Erythroblast (primary cell): ENCODE measurements at regions not wholly inside any gene's neighbourhood (a gene's known extent, or its start where the extent isn't known, plus 50 kb on each side); places are given as distances from the start of the nearest gene placed in this dataset.

Experiments
- GATA1 ChIP-seq: IDR thresholded peaks from 2 replicates; pipeline ENCODE4 v1.6.1; 2011; ENCODE audit warnings: low read depth, mild to moderate bottlenecking, control low read depth, low read length, moderate library complexity
- POLR2A ChIP-seq: IDR thresholded peaks from 2 replicates; pipeline ENCODE4 v1.6.1; 2011; ENCODE audit warnings: mild to moderate bottlenecking, low read length

DNA sequence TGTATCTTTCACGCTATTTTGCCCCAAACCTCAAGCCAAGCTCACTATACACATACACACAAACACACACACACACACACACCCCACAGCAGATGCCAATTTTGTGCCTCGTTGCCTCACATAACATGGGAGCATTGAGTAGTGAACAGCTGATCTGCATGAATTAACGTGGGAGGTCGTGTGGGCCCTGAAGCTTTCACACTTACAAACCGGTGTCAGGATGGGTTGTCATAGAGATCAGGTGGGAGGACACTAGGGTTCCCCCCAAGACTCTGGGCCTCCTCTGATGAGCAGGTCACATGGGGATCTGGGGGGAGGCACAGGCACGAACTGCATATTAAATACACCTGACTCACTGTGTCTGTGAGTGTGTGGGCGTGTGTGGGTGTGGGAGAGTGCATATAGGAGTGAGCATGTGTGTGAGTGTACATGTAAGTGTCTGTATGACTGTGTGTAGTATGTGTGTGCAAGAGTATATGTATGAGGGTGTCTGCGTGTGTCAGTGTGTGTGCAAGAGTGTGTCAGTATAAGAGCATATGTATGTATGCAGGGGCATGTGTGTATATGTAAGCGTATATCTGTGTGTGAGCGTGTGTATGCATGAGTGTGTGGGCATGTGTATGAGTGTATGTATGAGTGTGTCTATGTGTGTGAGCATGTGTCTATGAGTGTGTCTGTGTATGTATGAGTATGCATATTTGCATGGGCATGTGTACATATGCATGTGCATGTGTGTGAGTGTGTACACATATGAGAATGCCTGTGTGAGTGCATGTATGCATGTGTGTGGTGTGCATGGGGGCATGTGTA is 370.4 kb downstream of the PREX1 start:
- TF ChIP-seq POLR2A (no peak), GATA1 (no peak)
